ENCODE measurements at regions not wholly inside any gene's neighbourhood (a gene's known extent, or its start where the extent isn't known, plus 50 kb on each side); places are given as distances from the start of the nearest gene placed in this dataset.

DNA sequence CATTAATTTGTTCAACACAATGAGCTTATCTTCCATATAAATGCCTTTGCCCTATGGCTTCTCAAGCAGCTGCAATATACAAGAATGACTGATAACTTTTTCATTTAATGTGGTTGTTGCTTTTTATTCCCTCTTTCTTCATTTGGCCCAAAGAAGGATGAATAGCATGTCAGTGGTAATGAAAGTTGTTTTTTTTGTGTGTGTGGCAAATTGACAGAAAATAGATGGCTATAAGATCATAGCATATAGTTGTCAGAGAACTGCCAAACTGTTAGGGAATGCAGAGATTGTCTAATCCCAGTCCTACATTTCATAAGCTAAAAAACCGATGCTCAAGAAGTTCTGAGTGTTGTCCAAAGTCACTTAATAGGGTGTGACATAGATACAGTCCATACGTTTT is 244.3 kb downstream of the ACTR3 start:
- Histone ChIP-seq H2AFZ (ENCODE audit: low read length) (no peak overlapping the region), H3K4me1 (ENCODE audit: insufficient read depth, low read length, severe bottlenecking) (no peaks in the 10 kb centered on the region), H3K4me2 (ENCODE audit: low read length) (no peak overlapping the region), H4K20me1 (ENCODE audit: insufficient read depth, low read length) (no peaks in the 10 kb centered on the region), H3K36me3 (ENCODE audit: insufficient read depth, low read length) (no peaks in the 10 kb centered on the region), H3K4me3 (ENCODE audit: low read depth, low read length, poor library complexity, severe bottlenecking) (no peak overlapping the region), H3K27ac (ENCODE audit: low read depth, low read length, poor library complexity, severe bottlenecking) (no peak overlapping the region), H3K79me2 (ENCODE audit: insufficient read depth, low read length) (no peaks in the 10 kb centered on the region), H3K9me3 (ENCODE audit: low read length) (no peaks in the 10 kb centered on the region), H3K9ac (ENCODE audit: low read length) (no peak overlapping the region), H3F3A (ENCODE audit: insufficient read depth, low read length) (no peaks in the 10 kb centered on the region), H3K9me2 (ENCODE audit: low read depth, low read length) (no peaks in the 10 kb centered on the region), H3K27me3 (ENCODE audit: insufficient read depth, low read length) (no peaks in the 10 kb centered on the region)
- TF ChIP-seq, protein P1, sequence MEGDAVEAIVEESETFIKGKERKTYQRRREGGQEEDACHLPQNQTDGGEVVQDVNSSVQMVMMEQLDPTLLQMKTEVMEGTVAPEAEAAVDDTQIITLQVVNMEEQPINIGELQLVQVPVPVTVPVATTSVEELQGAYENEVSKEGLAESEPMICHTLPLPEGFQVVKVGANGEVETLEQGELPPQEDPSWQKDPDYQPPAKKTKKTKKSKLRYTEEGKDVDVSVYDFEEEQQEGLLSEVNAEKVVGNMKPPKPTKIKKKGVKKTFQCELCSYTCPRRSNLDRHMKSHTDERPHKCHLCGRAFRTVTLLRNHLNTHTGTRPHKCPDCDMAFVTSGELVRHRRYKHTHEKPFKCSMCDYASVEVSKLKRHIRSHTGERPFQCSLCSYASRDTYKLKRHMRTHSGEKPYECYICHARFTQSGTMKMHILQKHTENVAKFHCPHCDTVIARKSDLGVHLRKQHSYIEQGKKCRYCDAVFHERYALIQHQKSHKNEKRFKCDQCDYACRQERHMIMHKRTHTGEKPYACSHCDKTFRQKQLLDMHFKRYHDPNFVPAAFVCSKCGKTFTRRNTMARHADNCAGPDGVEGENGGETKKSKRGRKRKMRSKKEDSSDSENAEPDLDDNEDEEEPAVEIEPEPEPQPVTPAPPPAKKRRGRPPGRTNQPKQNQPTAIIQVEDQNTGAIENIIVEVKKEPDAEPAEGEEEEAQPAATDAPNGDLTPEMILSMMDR (IDR thresholded peaks at IDR 0.05; ENCODE audit: low read length) = no peak
- TF ChIP-seq EZH2 (IDR thresholded peaks at IDR 0.05; ENCODE audit: borderline replicate concordance, low read length) = no peak

DNA sequence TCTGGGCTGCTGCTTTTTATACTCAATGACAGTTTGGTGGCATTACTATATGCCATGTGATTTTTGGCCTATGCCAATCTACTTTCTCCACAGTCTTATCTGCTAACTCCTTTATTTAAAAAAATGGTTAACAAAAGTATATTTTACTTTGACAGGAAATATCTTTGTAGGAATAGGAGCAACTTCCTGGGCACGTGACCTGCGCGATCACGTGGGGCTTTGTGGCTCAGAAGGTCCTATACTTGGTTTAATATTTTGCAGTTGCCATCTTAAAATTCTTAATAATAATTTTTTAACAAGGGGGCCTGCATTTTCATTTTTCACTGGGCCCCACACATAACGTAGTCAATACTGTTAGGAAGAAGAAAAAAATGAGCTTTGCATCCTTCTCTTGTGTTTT is 249.7 kb downstream of the ACTR3 start:
- Histone ChIP-seq H3K36me3 (ENCODE audit: insufficient read depth, low read length) (no peaks in the 10 kb centered on the region), H3K4me2 (ENCODE audit: low read length) (no peak overlapping the region), H3K9ac (ENCODE audit: low read length) (no peak overlapping the region), H3K9me3 (ENCODE audit: low read length) (no peaks in the 10 kb centered on the region), H2AFZ (ENCODE audit: low read length) (no peak overlapping the region), H3K27me3 (ENCODE audit: insufficient read depth, low read length) (no peaks in the 10 kb centered on the region), H3K4me1 (ENCODE audit: insufficient read depth, low read length, severe bottlenecking) (no peaks in the 10 kb centered on the region), H3K9me2 (ENCODE audit: low read depth, low read length) (no peaks in the 10 kb centered on the region), H3K4me3 (ENCODE audit: low read depth, low read length, poor library complexity, severe bottlenecking) (no peak overlapping the region), H3K79me2 (ENCODE audit: insufficient read depth, low read length) (no peaks in the 10 kb centered on the region), H3F3A (ENCODE audit: insufficient read depth, low read length) (no peaks in the 10 kb centered on the region), H3K27ac (ENCODE audit: low read depth, low read length, poor library complexity, severe bottlenecking) (no peak overlapping the region), H4K20me1 (ENCODE audit: insufficient read depth, low read length) (no peaks in the 10 kb centered on the region)
- TF ChIP-seq, protein P1 (IDR thresholded peaks at IDR 0.05; ENCODE audit: low read length) = no peak
- TF ChIP-seq EZH2 (IDR thresholded peaks at IDR 0.05; ENCODE audit: borderline replicate concordance, low read length) = no peak

- Histone ChIP-seq H3K4me2 (ENCODE audit: low read length) (no peak overlapping the region), H4K20me1 (ENCODE audit: insufficient read depth, low read length) (no peaks in the 10 kb centered on the region), H3K79me2 (ENCODE audit: insufficient read depth, low read length) (no peaks in the 10 kb centered on the region), H3K9me2 (ENCODE audit: low read depth, low read length) (no peaks in the 10 kb centered on the region), H2AFZ (ENCODE audit: low read length) (no peak overlapping the region), H3K27ac (ENCODE audit: low read depth, low read length, poor library complexity, severe bottlenecking) (no peak overlapping the region), H3K9ac (ENCODE audit: low read length) (no peak overlapping the region), H3F3A (ENCODE audit: insufficient read depth, low read length) (no peaks in the 10 kb centered on the region), H3K36me3 (ENCODE audit: insufficient read depth, low read length) (no peaks in the 10 kb centered on the region), H3K4me3 (ENCODE audit: low read depth, low read length, poor library complexity, severe bottlenecking) (no peak overlapping the region), H3K4me1 (ENCODE audit: insufficient read depth, low read length, severe bottlenecking) (no peaks in the 10 kb centered on the region), H3K27me3 (ENCODE audit: insufficient read depth, low read length) (no peaks in the 10 kb centered on the region), H3K9me3 (ENCODE audit: low read length) (no peaks in the 10 kb centered on the region)
- no peak for TF ChIP-seq EZH2 (IDR thresholded peaks at IDR 0.05; ENCODE audit: borderline replicate concordance, low read length)
- TF ChIP-seq, protein P1 (IDR thresholded peaks at IDR 0.05; ENCODE audit: low read length) = no peak
These were observed 266.6 kb downstream of the ACTR3 start for GRCh38 chr2:114156366-114157056.

Data from OCI-LY1 (cell line).